Thymus (tissue), 11 donors: ENCODE measurements at regions not wholly inside any gene's neighbourhood (a gene's known extent, or its start where the extent isn't known, plus 50 kb on each side); places are given as distances from the start of the nearest gene placed in this dataset.

ENCODE experiments used
- DNase-seq, 9 donors: peaks; one replicate each; pipeline ENCODE4 v3.0.0-alpha.2; 2013; ENCODE audit warnings: low spot score in 9 of 9, low read depth in 6 of 9, missing footprints in 1 of 9
- H3K27ac ChIP-seq, 2 donors: one replicate each; pipeline ENCODE4 v1.5.1; 2013; ENCODE audit warnings: control low read depth in 1 of 2, low read depth in 1 of 2, low read length in 1 of 2, mild to moderate bottlenecking in 1 of 2, moderate library complexity in 1 of 2
- H3K27me3 ChIP-seq, 2 donors: one replicate each; pipeline ENCODE4 v1.5.1; 2013; ENCODE audit warnings: low read length in 1 of 2; ENCODE audit not compliant: control insufficient read depth in 2 of 2, insufficient read depth in 1 of 2
- H3K36me3 ChIP-seq, 2 donors: one replicate each; pipeline ENCODE4 v1.5.1; 2013; ENCODE audit warnings: low read length in 1 of 2, mild to moderate bottlenecking in 1 of 2, moderate library complexity in 1 of 2; ENCODE audit not compliant: control insufficient read depth in 2 of 2, insufficient read depth in 2 of 2
- H3K4me1 ChIP-seq, 2 donors: one replicate each; pipeline ENCODE4 v1.5.1; 2013; ENCODE audit warnings: low read length in 2 of 2; ENCODE audit not compliant: control insufficient read depth in 2 of 2, insufficient read depth in 2 of 2
- H3K4me3 ChIP-seq, 2 donors: one replicate each; pipeline ENCODE4 v1.5.1; 2013; ENCODE audit warnings: low read length in 2 of 2, control low read depth in 1 of 2, mild to moderate bottlenecking in 1 of 2
- H3K9me3 ChIP-seq, 2 donors: one replicate each; pipeline ENCODE4 v1.5.1; 2013; ENCODE audit warnings: low read length in 1 of 2, mild to moderate bottlenecking in 1 of 2; ENCODE audit not compliant: control insufficient read depth in 2 of 2, insufficient read depth in 1 of 2
- WGBS: extraction: QIAGEN DNeasy Blood & Tissue Kit; methylation state at CpG from one replicate; pipeline ENCODE4 v1.1.7; 2013; 5-methylcytosine and 5-hydroxymethylcytosine counted together
- donor health status: healthy.

DNA sequence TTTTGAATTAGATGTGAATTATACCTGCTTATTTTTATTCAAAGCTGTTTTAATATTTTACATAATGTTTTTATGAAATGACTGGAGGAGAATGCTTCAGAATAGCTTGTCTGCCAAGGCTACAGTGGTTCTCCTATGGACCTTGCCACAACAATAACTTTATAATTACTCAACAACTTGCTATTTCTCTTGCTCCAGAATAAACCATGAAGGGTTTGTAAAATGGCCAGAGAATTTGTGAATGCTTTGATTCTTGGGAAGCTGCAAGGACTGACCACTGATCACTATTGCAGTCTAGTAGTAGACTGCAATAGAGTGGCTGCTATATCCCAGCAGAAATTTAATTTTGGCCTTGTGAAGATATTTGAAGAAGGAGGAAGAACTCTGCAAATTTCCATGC, 199.7 kb downstream of the FAT3 start:
- no peak for DNase-seq

GRCh38 chr11:92425127-92425526, 200.5 kb downstream of the FAT3 start:
- no peaks in the 10 kb centered on the region for H3K9me3 ChIP-seq
- DNase-seq, result no peak
- H3K27ac ChIP-seq, result no peak overlapping the region
- H3K4me3 ChIP-seq, result no peak overlapping the region
- H3K27me3 ChIP-seq, result no peaks in the 10 kb centered on the region
- H3K4me1 ChIP-seq, result no peaks in the 10 kb centered on the region
- 61% methylated on average over 6 of the region's 6 CpGs for WGBS
- no peaks in the 10 kb centered on the region for H3K36me3 ChIP-seq

More for the DNA sequence above, 199.7 kb downstream of the FAT3 start:
- Histone ChIP-seq H3K27me3 (no peaks in the 10 kb centered on the region), H3K36me3 (no peaks in the 10 kb centered on the region), H3K27ac (no peak overlapping the region), H3K4me1 (no peaks in the 10 kb centered on the region), H3K4me3 (no peak overlapping the region), H3K9me3 (no peaks in the 10 kb centered on the region)

DNA sequence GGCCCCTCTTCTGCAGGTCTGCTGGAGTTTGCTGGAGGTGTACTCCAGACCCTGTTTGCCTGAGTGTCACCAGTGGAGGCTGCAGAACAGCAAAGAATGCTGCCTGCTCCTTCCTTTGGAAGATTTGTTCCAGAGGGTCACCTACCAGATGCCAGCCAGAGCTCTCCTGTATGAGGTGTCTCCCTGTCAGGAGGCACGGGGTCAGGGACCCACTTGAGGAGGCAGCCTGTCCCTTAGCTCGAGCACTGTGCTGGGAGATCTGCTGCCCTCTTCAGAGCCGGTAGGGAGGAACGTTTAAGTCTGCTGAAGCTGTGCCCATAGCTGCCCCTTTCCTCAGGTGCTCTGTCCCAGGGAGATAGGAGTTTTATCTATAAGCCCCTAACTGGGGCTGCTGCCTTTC, 207.9 kb downstream of the FAT3 start:
- no peak overlapping the region for H3K4me3 ChIP-seq
- WGBS, result 90% methylated on average over 4 of the region's 4 CpGs
- no peaks in the 10 kb centered on the region for H3K27me3 ChIP-seq
- DNase-seq, result no peak
- H3K36me3 ChIP-seq, result no peaks in the 10 kb centered on the region
- H3K9me3 ChIP-seq, result peaks cover 0 to 10% of the 10 kb centered on the region in 2 donors
- H3K4me1 ChIP-seq, result no peaks in the 10 kb centered on the region
- H3K27ac ChIP-seq, result no peak overlapping the region

DNA sequence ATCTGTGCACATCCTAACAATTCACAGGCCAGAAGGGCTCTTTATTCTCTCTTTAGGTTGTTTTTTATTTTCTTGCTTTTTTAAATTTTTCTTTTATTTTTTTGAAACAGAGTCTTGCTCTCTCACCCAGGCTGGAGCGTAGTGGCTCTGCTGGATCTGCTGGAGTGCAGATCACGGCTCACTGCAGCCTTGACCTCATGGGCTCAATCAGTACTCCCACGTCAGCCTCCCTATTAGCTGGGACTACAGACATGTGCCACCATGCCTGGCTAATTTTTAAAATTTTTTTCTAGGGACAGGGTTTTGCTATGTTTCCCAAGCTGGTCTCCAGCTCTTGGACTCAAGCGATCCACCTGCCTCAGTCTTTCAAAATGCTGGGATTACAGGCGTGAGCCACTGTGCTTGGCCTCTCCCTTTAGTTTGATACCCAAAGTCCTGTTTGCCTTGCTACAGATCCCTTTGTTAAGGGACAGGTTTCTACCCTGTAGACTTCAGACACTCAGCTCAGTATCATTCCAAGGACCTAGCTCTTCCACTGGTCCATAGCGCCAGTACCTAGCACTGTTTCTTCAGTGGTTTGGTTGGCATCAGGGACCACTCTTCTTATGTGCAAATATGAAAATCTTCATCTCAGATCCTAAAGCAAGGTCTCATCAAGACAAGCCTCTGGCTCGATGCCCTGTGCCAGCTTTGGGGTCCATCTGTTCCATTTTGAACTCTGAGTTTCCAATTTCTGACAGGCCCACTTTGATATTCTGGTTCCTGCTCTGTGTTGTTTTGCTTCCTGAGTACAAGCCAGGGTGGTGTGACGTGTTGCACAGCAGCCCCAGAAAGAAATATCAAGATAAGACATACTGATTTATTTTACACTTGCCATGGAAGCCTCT, 211.7 kb downstream of the FAT3 start:
- DNase-seq, result no peak
- H3K27ac ChIP-seq, result no peak overlapping the region
- WGBS, result 95% methylated on average over 8 of the region's 8 CpGs
- no peaks in the 10 kb centered on the region for H3K4me1 ChIP-seq
- H3K4me3 ChIP-seq, result no peak overlapping the region
- no peaks in the 10 kb centered on the region for H3K27me3 ChIP-seq
- peaks cover 0 to 10% of the 10 kb centered on the region in 2 donors for H3K9me3 ChIP-seq
- no peaks in the 10 kb centered on the region for H3K36me3 ChIP-seq

GRCh38 chr11:92439133-92439532, 214.5 kb downstream of the FAT3 start:
- WGBS, result 89% methylated on average over 1 of the region's 1 CpG
- no peaks in the 10 kb centered on the region for H3K36me3 ChIP-seq
- H3K9me3 ChIP-seq, result no peaks in the 10 kb centered on the region
- no peaks in the 10 kb centered on the region for H3K4me1 ChIP-seq
- no peaks in the 10 kb centered on the region for H3K27me3 ChIP-seq
- no peak overlapping the region for H3K4me3 ChIP-seq
- H3K27ac ChIP-seq, result no peak overlapping the region
- DNase-seq, result no peak

DNA sequence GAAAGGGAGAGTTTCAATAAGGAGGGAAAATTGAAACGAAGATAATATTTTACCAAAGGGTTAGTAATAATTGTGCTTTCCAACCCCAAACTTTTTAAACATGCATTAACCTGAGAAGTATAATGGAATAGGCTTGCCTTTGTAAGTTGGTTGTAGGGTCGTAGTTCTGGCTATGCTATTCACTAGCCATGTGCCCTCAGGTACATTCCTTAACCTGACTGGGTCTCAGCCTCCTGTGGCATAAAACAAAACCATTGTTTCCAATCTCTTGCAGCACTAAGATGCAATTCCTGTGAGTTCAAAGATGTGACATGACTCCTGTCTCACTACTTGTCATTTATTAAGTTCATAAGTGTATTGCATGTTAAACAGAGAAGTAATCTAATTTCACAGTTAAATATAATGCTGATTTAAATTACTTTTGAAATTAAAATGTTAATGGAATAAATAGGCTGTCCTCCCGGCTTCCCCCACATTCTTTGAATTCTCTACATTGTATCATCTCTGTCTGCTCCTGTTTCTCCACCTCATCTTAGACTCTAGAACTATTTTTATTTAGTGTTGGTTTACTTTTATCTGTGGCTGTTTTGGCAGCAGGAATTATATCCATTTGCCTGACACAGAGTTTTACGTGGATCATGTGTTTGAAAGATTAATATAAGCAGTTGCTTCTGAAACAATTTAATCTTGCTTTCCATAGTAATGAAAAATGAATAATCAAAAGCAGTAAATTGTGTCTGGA, 216.3 kb downstream of the FAT3 start:
- 90% methylated on average over 4 of the region's 4 CpGs for WGBS
- no peak overlapping the region for H3K27ac ChIP-seq

DNA sequence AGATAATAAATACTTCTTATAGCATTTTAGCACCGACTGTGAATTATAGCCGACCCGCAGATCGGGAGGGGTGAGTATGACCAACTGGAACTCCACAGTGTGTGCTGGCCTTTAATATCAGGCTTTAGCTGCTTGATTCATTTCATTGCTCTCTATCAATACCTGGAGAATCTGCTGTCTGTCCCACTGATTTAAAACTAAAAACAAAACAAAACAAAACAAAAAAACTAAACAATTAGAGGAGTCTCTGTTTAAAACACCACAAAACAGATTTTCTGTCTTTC, 216.8 kb downstream of the FAT3 start:
- H3K36me3 ChIP-seq, result no peaks in the 10 kb centered on the region
- H3K4me1 ChIP-seq, result no peaks in the 10 kb centered on the region
- H3K9me3 ChIP-seq, result no peaks in the 10 kb centered on the region
- no peak overlapping the region for H3K4me3 ChIP-seq
- WGBS, result 97% methylated on average over 4 of the region's 4 CpGs
- H3K27ac ChIP-seq, result no peak overlapping the region
- DNase-seq, result no peak
- H3K27me3 ChIP-seq, result no peaks in the 10 kb centered on the region

More for the DNA sequence above, 216.3 kb downstream of the FAT3 start:
- no peaks in the 10 kb centered on the region for H3K9me3 ChIP-seq
- H3K27me3 ChIP-seq, result no peaks in the 10 kb centered on the region
- no peak for DNase-seq
- no peak overlapping the region for H3K4me3 ChIP-seq
- no peaks in the 10 kb centered on the region for H3K36me3 ChIP-seq
- H3K4me1 ChIP-seq, result no peaks in the 10 kb centered on the region

DNA sequence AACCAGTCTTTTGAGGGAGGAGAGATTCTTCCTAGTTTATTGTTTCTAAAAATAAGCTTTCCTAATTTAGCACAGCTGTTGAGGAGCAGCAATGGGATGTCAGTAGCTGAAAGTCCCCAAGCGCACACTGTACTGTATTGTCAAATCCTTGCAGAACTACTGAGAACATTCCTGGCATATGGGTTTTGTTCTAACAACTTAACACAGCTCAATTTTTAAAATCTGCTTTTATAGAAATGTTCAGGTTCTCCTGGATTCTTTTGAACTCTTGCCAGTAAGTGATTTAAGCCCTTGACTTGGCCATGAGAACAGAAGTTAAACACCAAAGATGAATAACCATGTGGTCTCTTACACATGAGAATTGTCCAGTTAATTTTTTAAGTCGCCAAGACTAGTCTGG, 218.6 kb downstream of the FAT3 start:
- no peak overlapping the region for H3K4me3 ChIP-seq
- no peaks in the 10 kb centered on the region for H3K4me1 ChIP-seq
- H3K36me3 ChIP-seq, result no peaks in the 10 kb centered on the region
- 93% methylated on average over 2 of the region's 2 CpGs for WGBS
- H3K27ac ChIP-seq, result no peak overlapping the region
- H3K9me3 ChIP-seq, result no peaks in the 10 kb centered on the region
- no peak for DNase-seq
- H3K27me3 ChIP-seq, result no peaks in the 10 kb centered on the region

- no peaks in the 10 kb centered on the region for H3K9me3 ChIP-seq
- no peaks in the 10 kb centered on the region for H3K4me1 ChIP-seq
- H3K27ac ChIP-seq, result no peak overlapping the region
- H3K4me3 ChIP-seq, result no peak overlapping the region
- DNase-seq, result no peak
- H3K36me3 ChIP-seq, result no peaks in the 10 kb centered on the region
- no peaks in the 10 kb centered on the region for H3K27me3 ChIP-seq
- 97% methylated on average over 3 of the region's 3 CpGs for WGBS
Observed at GRCh38 chr11:92447586-92447985, 223.0 kb downstream of the FAT3 start.
